ENCODE measurements at regions not wholly inside any gene's neighbourhood (a gene's known extent, or its start where the extent isn't known, plus 50 kb on each side); places are given as distances from the start of the nearest gene placed in this dataset.
A peak's percentile ranks its signal among the peaks of the same experiment; 100 is the strongest.

GRCh38 chr21:36209626-36210171 lies 53.1 kb downstream of the DOP1B start:
- peak; percentile 83 for ATAC-seq
- FAIRE-seq: peak; percentile 55
- no peaks in the 10 kb centered on the region for H3K9me1 ChIP-seq (ENCODE audit: control insufficient read depth, insufficient read depth, low read length)
- TF ChIP-seq JUND (IDR thresholded peaks at IDR 0.05; ENCODE audit: borderline replicate concordance, low read depth, low read length): peak; percentile 26; the same call in 1 of the 2 replicates
- TF ChIP-seq JUND (tag; IDR thresholded peaks at IDR 0.05; ENCODE audit: borderline replicate concordance, low read depth, low read length): no peak
- TF ChIP-seq PREB (CRISPR knock-in tag; IDR thresholded peaks at IDR 0.05): no peak
- peak; percentile 93 to 96 for TF ChIP-seq RAD21 (CRISPR knock-in tag; conservative IDR thresholded peaks at IDR 0.05 in 1 of 2, IDR thresholded peaks at IDR 0.05 in 1 of 2)
- 0 out of 2 replicates have a peak, but pooled peaks have one; percentile 54 for TF ChIP-seq ARID2 (IDR thresholded peaks at IDR 0.05)
- peak; percentile 88 for TF ChIP-seq DEAF1 (CRISPR knock-in tag; IDR thresholded peaks at IDR 0.05)
- TF ChIP-seq, protein P1, sequence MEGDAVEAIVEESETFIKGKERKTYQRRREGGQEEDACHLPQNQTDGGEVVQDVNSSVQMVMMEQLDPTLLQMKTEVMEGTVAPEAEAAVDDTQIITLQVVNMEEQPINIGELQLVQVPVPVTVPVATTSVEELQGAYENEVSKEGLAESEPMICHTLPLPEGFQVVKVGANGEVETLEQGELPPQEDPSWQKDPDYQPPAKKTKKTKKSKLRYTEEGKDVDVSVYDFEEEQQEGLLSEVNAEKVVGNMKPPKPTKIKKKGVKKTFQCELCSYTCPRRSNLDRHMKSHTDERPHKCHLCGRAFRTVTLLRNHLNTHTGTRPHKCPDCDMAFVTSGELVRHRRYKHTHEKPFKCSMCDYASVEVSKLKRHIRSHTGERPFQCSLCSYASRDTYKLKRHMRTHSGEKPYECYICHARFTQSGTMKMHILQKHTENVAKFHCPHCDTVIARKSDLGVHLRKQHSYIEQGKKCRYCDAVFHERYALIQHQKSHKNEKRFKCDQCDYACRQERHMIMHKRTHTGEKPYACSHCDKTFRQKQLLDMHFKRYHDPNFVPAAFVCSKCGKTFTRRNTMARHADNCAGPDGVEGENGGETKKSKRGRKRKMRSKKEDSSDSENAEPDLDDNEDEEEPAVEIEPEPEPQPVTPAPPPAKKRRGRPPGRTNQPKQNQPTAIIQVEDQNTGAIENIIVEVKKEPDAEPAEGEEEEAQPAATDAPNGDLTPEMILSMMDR (IDR thresholded peaks at IDR 0.05 in 2 of 3, conservative IDR thresholded peaks at IDR 0.05 in 1 of 3; ENCODE audit: insufficient read depth in 2 of 3, low read depth in 1 of 3, low read length in 3 of 3): peak; percentile 76 to 85 (median 78)
- 0 out of 2 replicates have a peak, but pooled peaks have one; percentile 30 for TF ChIP-seq CC2D1A (IDR thresholded peaks at IDR 0.05)
- TF ChIP-seq RB1 (IDR thresholded peaks at IDR 0.05; ENCODE audit: low read depth): 0 out of 2 replicates have a peak, but pooled peaks have one; percentile 20
- no peak for TF ChIP-seq ZNF76 (CRISPR knock-in tag; IDR thresholded peaks at IDR 0.05; ENCODE audit: borderline replicate concordance)
- peak; percentile 33 for TF ChIP-seq GATA2 (CRISPR knock-in tag; IDR thresholded peaks at IDR 0.05)
- peak; percentile 77 for TF ChIP-seq SMC3 (conservative IDR thresholded peaks at IDR 0.05; ENCODE audit: insufficient read depth, low read depth, low read length)
- peak; percentile 25; the same call in 1 of the 2 replicates for TF ChIP-seq LCOR (CRISPR knock-in tag; IDR thresholded peaks at IDR 0.05)
- no peak for TF ChIP-seq POLR2AphosphoS5 (IDR thresholded peaks at IDR 0.05; ENCODE audit: control insufficient read depth, insufficient read depth, low read depth, low read length)
- TF ChIP-seq, protein P2, sequence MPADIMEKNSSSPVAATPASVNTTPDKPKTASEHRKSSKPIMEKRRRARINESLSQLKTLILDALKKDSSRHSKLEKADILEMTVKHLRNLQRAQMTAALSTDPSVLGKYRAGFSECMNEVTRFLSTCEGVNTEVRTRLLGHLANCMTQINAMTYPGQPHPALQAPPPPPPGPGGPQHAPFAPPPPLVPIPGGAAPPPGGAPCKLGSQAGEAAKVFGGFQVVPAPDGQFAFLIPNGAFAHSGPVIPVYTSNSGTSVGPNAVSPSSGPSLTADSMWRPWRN (IDR thresholded peaks at IDR 0.05; ENCODE audit: low read depth): peak; percentile 16; the same call in 1 of the 2 replicates
- no peak for TF ChIP-seq SNRNP70 (optimal IDR thresholded peaks at IDR 0.05; ENCODE audit: low read depth, low read length)
- TF ChIP-seq GATAD2B (IDR thresholded peaks at IDR 0.05; ENCODE audit: borderline replicate concordance): no peak

More at GRCh38 chr21:36209626-36210171, 53.1 kb downstream of the DOP1B start:
- intact Hi-C loops (cut with micrococcal nuclease): loop anchor here (1.0 kb wide), 2 partner anchors 56 to 68 kb away; no protein-coding TSS in a partner anchor
- Histone ChIP-seq H3K79me2 (ENCODE audit: control insufficient read depth, insufficient read depth, low read length) (no peaks in the 10 kb centered on the region), H3K36me3 (ENCODE audit: control insufficient read depth, insufficient read depth, low read length) (no peaks in the 10 kb centered on the region), H3K4me3 (no peak overlapping the region), H3K27ac (ENCODE audit: extremely low read depth, low read depth, low read length) (no peak overlapping the region), H3K4me1 (replicated peaks in 1 of 2; ENCODE audit: control insufficient read depth in 2 of 2, insufficient read depth in 2 of 2, low read length in 2 of 2) (no peaks in the 10 kb centered on the region), H3K27me3 (ENCODE audit: control insufficient read depth in 2 of 2, insufficient read depth in 2 of 2, low read length in 2 of 2) (peaks cover 37 to 69% of the 10 kb centered on the region in 2 experiments), H3K9ac (ENCODE audit: insufficient read depth in 1 of 2, low read depth in 2 of 2, low read length in 2 of 2) (no peak overlapping the region), H2AFZ (ENCODE audit: low read depth, low read length) (no peak overlapping the region), H3K9me3 (replicated peaks; ENCODE audit: control insufficient read depth, insufficient read depth, low read depth, low read length) (no peaks in the 10 kb centered on the region), H4K20me1 (replicated peaks; ENCODE audit: control insufficient read depth, insufficient read depth, low read length) (peaks cover 13% of the 10 kb centered on the region; the same call in 1 of the 2 replicates), H3K4me2 (ENCODE audit: insufficient read depth, low read length) (no peak overlapping the region)
- WGBS (ENCODE audit: insufficient coverage, low coverage, missing lambda C conversion rate): 26% methylated on average over 11 of the region's 11 CpGs
- in situ Hi-C loops (cut with MboI): loop anchor here (5.0 kb wide), 1 partner anchor 57 kb away; no protein-coding TSS in a partner anchor
- peak; percentile 37 to 72 (median 41) for DNase-seq (ENCODE audit: extremely low read depth in 1 of 4, low spot score in 3 of 4)
- no TSS peak for BruUV-seq (replicated peaks)
- POLR2A ChIA-PET: interaction anchor here (0.6 to 1.1 kb wide), 4 partner anchors 9 to 70 kb away, joined by 3 to 4 read pairs (median 3); no protein-coding TSS in a partner anchor
- CTCF ChIA-PET (ENCODE audit: low intra/inter-chr PET ratio): interaction anchor here (0.8 to 3.2 kb wide), 5 partner anchors 46 to 84 kb away, joined by 3 to 31 read pairs (median 7); no protein-coding TSS in a partner anchor

Measured in K562 (cell line).